PC-3 (cell line): ENCODE measurements at regions not wholly inside any gene's neighbourhood (a gene's known extent, or its start where the extent isn't known, plus 50 kb on each side); places are given as distances from the start of the nearest gene placed in this dataset.

Experiments
- CTCF ChIP-seq: fragments of 300-600 bp; sonication (generic); conservative IDR thresholded peaks from 2 replicates; pipeline ENCODE4 v1.5.1; 2017; ENCODE audit warnings: antibody characterized with exemption, low read depth, mild to moderate bottlenecking, low read length
- EZH2 ChIP-seq: fragments of 300-600 bp; sonication (generic); IDR thresholded peaks from one replicate; pipeline ENCODE4 v1.6.1; 2017; ENCODE audit warnings: antibody characterized with exemption, mild to moderate bottlenecking, low read length; ENCODE audit not compliant: unreplicated experiment

DNA sequence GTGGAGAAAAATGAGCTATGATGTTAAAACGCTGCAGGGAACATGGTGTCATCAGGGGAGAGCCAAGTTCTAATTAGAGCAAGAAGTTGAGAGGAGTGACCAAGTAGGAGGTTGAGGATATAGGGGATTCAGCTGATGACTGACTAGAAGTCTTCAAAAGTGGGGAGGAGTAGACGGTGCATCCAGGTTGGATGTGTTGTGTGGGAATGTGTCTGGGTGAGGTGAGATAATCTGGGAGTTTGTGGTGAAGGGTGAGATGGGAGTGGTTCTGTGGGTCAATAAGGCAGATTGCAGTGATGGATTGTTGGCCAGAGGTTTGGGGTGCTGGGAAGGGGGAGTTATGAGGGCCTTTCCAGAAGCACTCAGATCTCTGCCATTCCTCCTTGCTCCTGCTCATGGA lies 72.0 kb upstream of the IRF2BP2 start:
- TF ChIP-seq CTCF (no peak), EZH2 (no peak)
